K562 (cell line): ENCODE measurements at regions not wholly inside any gene's neighbourhood (a gene's known extent, or its start where the extent isn't known, plus 50 kb on each side); places are given as distances from the start of the nearest gene placed in this dataset.

ENCODE experiments used
- ATAC-seq: fragments of 200-7000 bp; cut with Tn5 transposase; 3 replicates; pipeline ENCODE4 v1.9.1; 2020; ENCODE audit warnings: moderate library complexity
- BruUV-seq: library from RNA; stranded (reverse); fragments of 400-500 nt; replicated peaks from 2 replicates; lab custom pipeline; 2021; lab: Mats Ljungman, UMichigan
- CTCF ChIA-PET: fragments of 300-600 bp; formaldehyde crosslinking; extraction: SDS; loops from one replicate; lab custom pipeline; 2021; ENCODE audit warnings: low intra/inter-chr PET ratio; lab: Yijun Ruan, JAX
- POLR2A ChIA-PET: fragments of 300-600, 350-650 bp; sonication (Branson Sonifier 250); formaldehyde crosslinking; extraction: SDS; loops from one replicate; lab custom pipeline; 2021; ENCODE audit warnings: antibody characterized with exemption, inconsistent platforms; lab: Yijun Ruan, JAX
- DNase-seq, 4 experiments: peaks; one replicate each; pipeline versions ENCODE4 v3.0.0 to v3.0.0-alpha.2; 2011 to 2018; ENCODE audit warnings: low spot score in 3 of 4, mixed read lengths in 3 of 4; ENCODE audit errors: extremely low read depth in 1 of 4
- FAIRE-seq: peaks from 2 replicates; lab custom pipeline; 2011; peaks lifted over from hg19 to GRCh38; lab: Jason Lieb, UNC
- H2AFZ ChIP-seq: 2 replicates; pipeline ENCODE4 v1.6.0; 2011; ENCODE audit warnings: low read depth, low read length, control low read depth, inconsistent platforms
- H3K27ac ChIP-seq: fragments of 200-600 bp; 3 replicates; pipeline ENCODE4 v1.8.0; 2011; ENCODE audit warnings: low read depth, mild to moderate bottlenecking, control low read depth, inconsistent platforms, low read length, moderate library complexity, mixed read lengths; ENCODE audit errors: extremely low read depth
- H3K27me3 ChIP-seq, 2 experiments: fragments of 300-600 bp in 1 of 2; 2 replicates in 1 of 2; 3 replicates in 1 of 2; pipeline versions ENCODE4 v1.6.0 to v1.8.0; 2011; ENCODE audit warnings: inconsistent platforms in 2 of 2, low read length in 2 of 2, mild to moderate bottlenecking in 1 of 2, mixed read lengths in 1 of 2, moderate library complexity in 1 of 2; ENCODE audit not compliant: control insufficient read depth in 2 of 2, insufficient read depth in 2 of 2
- H3K36me3 ChIP-seq: fragments of 300-600 bp; 3 replicates; pipeline ENCODE4 v1.8.0; 2011; ENCODE audit warnings: mild to moderate bottlenecking, low read length, inconsistent platforms; ENCODE audit not compliant: control insufficient read depth, insufficient read depth
- H3K4me1 ChIP-seq, 2 experiments: fragments of 200-600 bp in 1 of 2; replicated peaks in 1 of 2; 2 replicates in 1 of 2; 3 replicates in 1 of 2; pipeline versions ENCODE4 v1.5.1 to v1.8.0; 2011; ENCODE audit warnings: inconsistent platforms in 2 of 2, low read length in 2 of 2, mild to moderate bottlenecking in 1 of 2, mixed read lengths in 1 of 2, moderate library complexity in 1 of 2; ENCODE audit not compliant: control insufficient read depth in 2 of 2, insufficient read depth in 2 of 2
- H3K4me2 ChIP-seq: 2 replicates; pipeline ENCODE4 v1.6.1; 2011; ENCODE audit warnings: low read length, control low read depth, inconsistent platforms, mixed read lengths; ENCODE audit not compliant: insufficient read depth
- H3K4me3 ChIP-seq: fragments of 200-600 bp; sonication (generic), shearing (Covaris generic); 2 replicates; pipeline ENCODE4 v1.5.1; 2016; ENCODE audit warnings: control low read depth, inconsistent platforms
- H3K79me2 ChIP-seq: fragments of 200-600 bp; 3 replicates; pipeline ENCODE4 v1.8.0; 2011; ENCODE audit warnings: low read length, inconsistent platforms; ENCODE audit not compliant: control insufficient read depth, insufficient read depth
- H3K9ac ChIP-seq, 2 experiments: 2 replicates each; pipeline versions ENCODE4 v1.6.0 to v1.6.1; 2011; ENCODE audit warnings: low read depth in 2 of 2, low read length in 2 of 2, control low read depth in 1 of 2, inconsistent platforms in 1 of 2, mild to moderate bottlenecking in 1 of 2, mixed read lengths in 1 of 2; ENCODE audit not compliant: insufficient read depth in 1 of 2
- H3K9me1 ChIP-seq: one replicate; pipeline ENCODE4 v1.6.0; 2011; ENCODE audit warnings: inconsistent platforms, mild to moderate bottlenecking, low read length, moderate library complexity; ENCODE audit not compliant: control insufficient read depth, insufficient read depth
- H3K9me3 ChIP-seq: replicated peaks from 2 replicates; pipeline ENCODE4 v1.5.1; 2011; ENCODE audit warnings: low read depth, low read length, inconsistent platforms; ENCODE audit not compliant: control insufficient read depth, insufficient read depth
- H4K20me1 ChIP-seq: replicated peaks from 2 replicates; pipeline ENCODE4 v1.6.1; 2011; ENCODE audit warnings: low read length, inconsistent platforms, mixed read lengths; ENCODE audit not compliant: control insufficient read depth, insufficient read depth
- ATF3 ChIP-seq, 2 experiments: fragments of 450-650 bp in 1 of 2; sonication (generic) in 1 of 2; formaldehyde crosslinking in 1 of 2; IDR thresholded peaks in 1 of 2; conservative IDR thresholded peaks in 1 of 2; 2 replicates each; pipeline versions ENCODE4 v1.6.1 to v1.8.1; 2016 to 2023; ENCODE audit warnings: mild to moderate bottlenecking in 2 of 2, moderate library complexity in 2 of 2, inconsistent platforms in 1 of 2, missing genetic modification reagents in 1 of 2
- ZNF124 ChIP-seq: sonication (generic); formaldehyde crosslinking; IDR thresholded peaks from 2 replicates; pipeline ENCODE4 v1.8.1; 2022; ENCODE audit warnings: missing genetic modification reagents
- ZNF232 ChIP-seq: sonication (generic); formaldehyde crosslinking; IDR thresholded peaks from 2 replicates; pipeline ENCODE4 v1.8.0; 2022; ENCODE audit warnings: mild to moderate bottlenecking, missing genetic modification reagents
- ZNF609 ChIP-seq: sonication (generic); formaldehyde crosslinking; IDR thresholded peaks from 2 replicates; pipeline ENCODE4 v1.8.1; 2023; ENCODE audit warnings: missing genetic modification reagents, mild to moderate bottlenecking, borderline replicate concordance
- ZNF780A ChIP-seq: fragments of 250-450 bp; sonication (Bioruptor Pico); IDR thresholded peaks from 2 replicates; pipeline ENCODE4 v1.5.0; 2021; ENCODE audit warnings: mild to moderate bottlenecking
- WGBS: fragments of 100-300 bp; shearing (Covaris generic); methylation state at CpG from one replicate; pipeline ENCODE4 v1.1.6; 2016; ENCODE audit warnings: low coverage, mixed read lengths; ENCODE audit not compliant: insufficient coverage; ENCODE audit errors: missing lambda C conversion rate; 5-methylcytosine and 5-hydroxymethylcytosine counted together
- in situ Hi-C: fragments of 300-500 bp; cut with MboI; formaldehyde crosslinking; loops from 4 replicates; pipeline ENCODE4 v1.15.0; 2018; ENCODE audit warnings: inconsistent platforms, mixed read lengths
- intact Hi-C: fragments of 100-400 bp; cut with micrococcal nuclease; formaldehyde crosslinking; loops from 2 replicates; pipeline ENCODE4 v1.14.2; 2022
- TF ChIP-seq, protein P1 (sequence below): sonication (generic); formaldehyde crosslinking; IDR thresholded peaks from 2 replicates; pipeline ENCODE4 v1.9.0; 2022; ENCODE audit warnings: mild to moderate bottlenecking, missing genetic modification reagents
- TF ChIP-seq, protein P2 (sequence below): fragments of 450-650 bp; IDR thresholded peaks from one replicate; pipeline ENCODE4 v1.6.1; 2018; ENCODE audit warnings: mild to moderate bottlenecking, moderate library complexity; ENCODE audit not compliant: partially characterized antibody

DNA sequence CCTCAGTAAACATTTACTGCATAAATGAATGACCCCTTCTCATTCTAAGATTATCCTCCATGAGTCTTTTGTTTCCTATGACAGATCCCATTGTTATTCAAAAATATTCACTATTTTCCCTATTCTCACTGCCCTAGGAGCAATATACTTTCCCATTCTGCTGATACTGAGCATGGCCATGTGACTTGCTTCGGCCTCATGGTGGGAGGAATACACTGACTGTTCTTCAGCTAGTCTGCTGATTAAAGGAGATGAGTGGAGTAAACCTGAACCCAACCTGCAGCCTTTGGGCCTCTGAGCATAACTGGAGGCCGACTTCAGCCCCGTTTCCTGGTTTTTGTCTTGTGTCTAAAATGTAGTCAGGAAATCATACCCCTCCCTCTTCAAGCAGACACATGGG, 531.8 kb upstream of the SALL1 start:
- H3K79me2 ChIP-seq = no peaks in the 10 kb centered on the region
- H3K4me2 ChIP-seq = no peak overlapping the region
- WGBS = 0% methylated on average over 3 of the region's 3 CpGs
- no peak overlapping the region for H3K4me3 ChIP-seq
- no peaks in the 10 kb centered on the region for H3K4me1 ChIP-seq
- no peaks in the 10 kb centered on the region for H3K27me3 ChIP-seq
- in situ Hi-C loops = no loop called here
- ATAC-seq (no peak), FAIRE-seq (no peak), DNase-seq (no peak)
- no peak overlapping the region for H3K9ac ChIP-seq
- intact Hi-C loops = no loop called here
- no peaks in the 10 kb centered on the region for H3K36me3 ChIP-seq
- H4K20me1 ChIP-seq = no peaks in the 10 kb centered on the region
- no TSS peak for BruUV-seq
- no peak overlapping the region for H3K27ac ChIP-seq
- no peak overlapping the region for H2AFZ ChIP-seq
- H3K9me1 ChIP-seq = no peaks in the 10 kb centered on the region
- ChIA-PET POLR2A (no interaction called here), CTCF (no interaction called here)
- no peaks in the 10 kb centered on the region for H3K9me3 ChIP-seq
- no peak for TF ChIP-seq ZNF232
- no peak for TF ChIP-seq ZNF124 (CRISPR knock-in tag)
- TF ChIP-seq, protein P1, sequence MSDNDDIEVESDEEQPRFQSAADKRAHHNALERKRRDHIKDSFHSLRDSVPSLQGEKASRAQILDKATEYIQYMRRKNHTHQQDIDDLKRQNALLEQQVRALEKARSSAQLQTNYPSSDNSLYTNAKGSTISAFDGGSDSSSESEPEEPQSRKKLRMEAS (CRISPR knock-in tag) = no peak
- TF ChIP-seq, protein P2, sequence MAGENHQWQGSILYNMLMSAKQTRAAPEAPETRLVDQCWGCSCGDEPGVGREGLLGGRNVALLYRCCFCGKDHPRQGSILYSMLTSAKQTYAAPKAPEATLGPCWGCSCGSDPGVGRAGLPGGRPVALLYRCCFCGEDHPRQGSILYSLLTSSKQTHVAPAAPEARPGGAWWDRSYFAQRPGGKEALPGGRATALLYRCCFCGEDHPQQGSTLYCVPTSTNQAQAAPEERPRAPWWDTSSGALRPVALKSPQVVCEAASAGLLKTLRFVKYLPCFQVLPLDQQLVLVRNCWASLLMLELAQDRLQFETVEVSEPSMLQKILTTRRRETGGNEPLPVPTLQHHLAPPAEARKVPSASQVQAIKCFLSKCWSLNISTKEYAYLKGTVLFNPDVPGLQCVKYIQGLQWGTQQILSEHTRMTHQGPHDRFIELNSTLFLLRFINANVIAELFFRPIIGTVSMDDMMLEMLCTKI = no peak
- TF ChIP-seq ATF3 (IDR thresholded peaks at IDR 0.05) = no peak
- TF ChIP-seq ATF3 (CRISPR knock-in tag; conservative IDR thresholded peaks at IDR 0.05) = no peak
- TF ChIP-seq ZNF780A (CRISPR knock-in tag) = no peak
- TF ChIP-seq ZNF609 (CRISPR knock-in tag) = no peak
